ENCODE measurements at regions not wholly inside any gene's neighbourhood (a gene's known extent, or its start where the extent isn't known, plus 50 kb on each side); places are given as distances from the start of the nearest gene placed in this dataset.

DNA sequence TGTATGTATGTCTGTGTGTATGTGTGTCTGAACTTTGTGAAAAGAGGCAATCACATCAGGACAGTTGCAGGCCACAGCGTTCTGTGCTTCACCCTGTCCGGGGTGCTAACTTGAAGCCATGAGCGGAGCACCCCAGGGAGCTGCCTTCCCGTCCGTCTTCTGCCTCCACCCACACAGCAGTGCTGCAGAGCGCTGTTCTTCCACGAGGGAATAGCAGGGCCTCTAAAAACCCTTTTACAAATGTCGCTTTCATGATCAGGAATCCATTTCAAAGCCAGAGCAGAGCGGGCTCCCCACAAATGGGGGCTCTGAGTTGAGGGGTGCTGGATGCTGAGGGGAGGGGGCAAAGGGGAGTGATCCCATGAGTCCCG is 131.5 kb downstream of the RNASET2 start:
- no peaks in the 10 kb centered on the region for H3K79me2 ChIP-seq (ENCODE audit: control insufficient read depth, insufficient read depth, low read length)
- H4K20me1 ChIP-seq (ENCODE audit: control insufficient read depth, extremely low read depth, insufficient read depth, low read length), result no peaks in the 10 kb centered on the region
- no peak overlapping the region for H2AFZ ChIP-seq (ENCODE audit: control insufficient read depth, low read length)
- no peaks in the 10 kb centered on the region for H3K36me3 ChIP-seq (ENCODE audit: control insufficient read depth in 2 of 2, extremely low read depth in 1 of 2, insufficient read depth in 2 of 2, low read length in 2 of 2)
- no peaks in the 10 kb centered on the region for H3K9me1 ChIP-seq (ENCODE audit: control insufficient read depth, extremely low read depth, insufficient read depth, low read length)
- no peak overlapping the region for H3K4me3 ChIP-seq (ENCODE audit: control insufficient read depth in 2 of 3, extremely low read depth in 1 of 3, insufficient read depth in 2 of 3, low read depth in 1 of 3, low read length in 3 of 3)
- TF ChIP-seq EZH2 (IDR thresholded peaks at IDR 0.05; ENCODE audit: low read length), result no peak
- TF ChIP-seq, protein P1, sequence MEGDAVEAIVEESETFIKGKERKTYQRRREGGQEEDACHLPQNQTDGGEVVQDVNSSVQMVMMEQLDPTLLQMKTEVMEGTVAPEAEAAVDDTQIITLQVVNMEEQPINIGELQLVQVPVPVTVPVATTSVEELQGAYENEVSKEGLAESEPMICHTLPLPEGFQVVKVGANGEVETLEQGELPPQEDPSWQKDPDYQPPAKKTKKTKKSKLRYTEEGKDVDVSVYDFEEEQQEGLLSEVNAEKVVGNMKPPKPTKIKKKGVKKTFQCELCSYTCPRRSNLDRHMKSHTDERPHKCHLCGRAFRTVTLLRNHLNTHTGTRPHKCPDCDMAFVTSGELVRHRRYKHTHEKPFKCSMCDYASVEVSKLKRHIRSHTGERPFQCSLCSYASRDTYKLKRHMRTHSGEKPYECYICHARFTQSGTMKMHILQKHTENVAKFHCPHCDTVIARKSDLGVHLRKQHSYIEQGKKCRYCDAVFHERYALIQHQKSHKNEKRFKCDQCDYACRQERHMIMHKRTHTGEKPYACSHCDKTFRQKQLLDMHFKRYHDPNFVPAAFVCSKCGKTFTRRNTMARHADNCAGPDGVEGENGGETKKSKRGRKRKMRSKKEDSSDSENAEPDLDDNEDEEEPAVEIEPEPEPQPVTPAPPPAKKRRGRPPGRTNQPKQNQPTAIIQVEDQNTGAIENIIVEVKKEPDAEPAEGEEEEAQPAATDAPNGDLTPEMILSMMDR (optimal IDR thresholded peaks at IDR 0.05 in 1 of 3, IDR thresholded peaks at IDR 0.05 in 1 of 3, conservative IDR thresholded peaks at IDR 0.05 in 1 of 3; ENCODE audit: extremely low read depth in 1 of 3, insufficient read depth in 2 of 3, low read length in 3 of 3), result no peak
- no peaks in the 10 kb centered on the region for H3K9me3 ChIP-seq (ENCODE audit: control insufficient read depth, low read depth, low read length)
- dilution Hi-C loops (cut with MboI; ENCODE audit: extremely low pct_ligation_motif_present, low sequenced_read_pairs), result no loop called here
- peaks cover 4% of the 10 kb centered on the region for H3K27me3 ChIP-seq (ENCODE audit: control insufficient read depth, extremely low read depth, insufficient read depth, low read length)
- no peak for FAIRE-seq
- H3K9ac ChIP-seq (ENCODE audit: control insufficient read depth, extremely low read depth, insufficient read depth, low read length), result no peak overlapping the region
- no peak for DNase-seq (ENCODE audit: low read depth, low spot score)
- no peak overlapping the region for H3K27ac ChIP-seq (ENCODE audit: control insufficient read depth, insufficient read depth, low read length)
- no peaks in the 10 kb centered on the region for H3K4me1 ChIP-seq (ENCODE audit: control insufficient read depth, extremely low read depth, insufficient read depth, low read length)
- no peak overlapping the region for H3K4me2 ChIP-seq (ENCODE audit: control insufficient read depth, extremely low read depth, insufficient read depth, low read depth, low read length)

DNA sequence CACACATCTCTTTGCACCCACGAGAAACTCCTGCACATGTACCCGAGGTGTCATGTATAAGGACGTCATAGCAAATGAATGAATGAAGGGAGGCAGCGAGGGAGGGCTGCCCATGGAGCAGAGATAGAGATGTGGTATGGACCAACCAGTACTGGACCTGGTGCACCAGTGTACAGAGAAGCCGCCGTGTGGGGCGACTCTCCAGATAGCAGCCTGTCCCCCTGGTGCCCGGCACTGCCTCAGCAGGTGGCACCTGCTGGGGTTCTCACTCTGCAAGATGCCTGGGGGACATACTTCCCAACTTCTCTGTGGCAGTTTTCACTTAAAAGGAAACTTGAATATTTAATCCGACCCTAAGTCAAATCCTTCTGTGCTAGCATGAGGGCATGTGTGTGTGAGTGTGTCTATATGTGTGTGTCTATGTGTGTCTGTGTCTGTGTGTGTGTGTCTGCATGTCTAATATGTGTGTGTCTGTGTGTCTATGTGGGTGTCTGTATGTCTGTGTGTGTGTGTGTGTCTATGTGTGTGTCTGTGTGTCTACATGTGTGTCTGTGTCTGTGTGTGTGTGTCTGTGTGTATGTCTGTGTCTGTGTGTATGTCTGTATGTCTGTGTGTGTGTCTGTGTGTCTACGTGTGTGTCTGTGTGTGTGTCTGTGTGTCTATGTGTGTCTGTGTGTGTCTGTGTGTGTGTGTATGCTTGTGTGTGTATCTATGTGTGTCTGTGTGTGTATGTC is 132.0 kb downstream of the RNASET2 start:
- Histone ChIP-seq H3K27ac (ENCODE audit: control insufficient read depth, insufficient read depth, low read length) (no peak overlapping the region), H3K4me2 (ENCODE audit: control insufficient read depth, extremely low read depth, insufficient read depth, low read depth, low read length) (no peak overlapping the region), H3K9ac (ENCODE audit: control insufficient read depth, extremely low read depth, insufficient read depth, low read length) (no peak overlapping the region), H3K9me1 (ENCODE audit: control insufficient read depth, extremely low read depth, insufficient read depth, low read length) (no peaks in the 10 kb centered on the region), H3K36me3 (ENCODE audit: control insufficient read depth in 2 of 2, extremely low read depth in 1 of 2, insufficient read depth in 2 of 2, low read length in 2 of 2) (no peaks in the 10 kb centered on the region), H3K79me2 (ENCODE audit: control insufficient read depth, insufficient read depth, low read length) (no peaks in the 10 kb centered on the region), H3K27me3 (ENCODE audit: control insufficient read depth, extremely low read depth, insufficient read depth, low read length) (peaks cover 4% of the 10 kb centered on the region), H3K4me1 (ENCODE audit: control insufficient read depth, extremely low read depth, insufficient read depth, low read length) (no peaks in the 10 kb centered on the region), H3K4me3 (ENCODE audit: control insufficient read depth in 2 of 3, extremely low read depth in 1 of 3, insufficient read depth in 2 of 3, low read depth in 1 of 3, low read length in 3 of 3) (no peak overlapping the region), H2AFZ (ENCODE audit: control insufficient read depth, low read length) (no peak overlapping the region), H3K9me3 (ENCODE audit: control insufficient read depth, low read depth, low read length) (no peaks in the 10 kb centered on the region), H4K20me1 (ENCODE audit: control insufficient read depth, extremely low read depth, insufficient read depth, low read length) (no peaks in the 10 kb centered on the region)
- FAIRE-seq (no peak), DNase-seq (ENCODE audit: low read depth, low spot score) (no peak)
- TF ChIP-seq, protein P1 (optimal IDR thresholded peaks at IDR 0.05 in 1 of 3, IDR thresholded peaks at IDR 0.05 in 1 of 3, conservative IDR thresholded peaks at IDR 0.05 in 1 of 3; ENCODE audit: extremely low read depth in 1 of 3, insufficient read depth in 2 of 3, low read length in 3 of 3), result no peak
- no peak for TF ChIP-seq EZH2 (IDR thresholded peaks at IDR 0.05; ENCODE audit: low read length)
- dilution Hi-C loops (cut with MboI; ENCODE audit: extremely low pct_ligation_motif_present, low sequenced_read_pairs), result no loop called here

All from keratinocyte (primary cell).